Occipital lobe (tissue), 1 donor: ENCODE measurements at regions not wholly inside any gene's neighbourhood (a gene's known extent, or its start where the extent isn't known, plus 50 kb on each side); places are given as distances from the start of the nearest gene placed in this dataset.
"Not testable (repeated sequence)": the region's sequence is repeated elsewhere in the genome, so short reads cannot be mapped to it uniquely, and the experiment has no call there.

Source experiments
- DNase-seq: peaks from one replicate; lab custom pipeline; 2025; lab: John Stamatoyannopoulos, UW

- no peak for DNase-seq
These were observed 1265.0 kb downstream of the NXPH1 start for GRCh38 chr7:9698375-9698774.

GRCh38 chr7:9709216-9709615, 1264.5 kb upstream of the PHF14 start:
- DNase-seq: no peak

DNA sequence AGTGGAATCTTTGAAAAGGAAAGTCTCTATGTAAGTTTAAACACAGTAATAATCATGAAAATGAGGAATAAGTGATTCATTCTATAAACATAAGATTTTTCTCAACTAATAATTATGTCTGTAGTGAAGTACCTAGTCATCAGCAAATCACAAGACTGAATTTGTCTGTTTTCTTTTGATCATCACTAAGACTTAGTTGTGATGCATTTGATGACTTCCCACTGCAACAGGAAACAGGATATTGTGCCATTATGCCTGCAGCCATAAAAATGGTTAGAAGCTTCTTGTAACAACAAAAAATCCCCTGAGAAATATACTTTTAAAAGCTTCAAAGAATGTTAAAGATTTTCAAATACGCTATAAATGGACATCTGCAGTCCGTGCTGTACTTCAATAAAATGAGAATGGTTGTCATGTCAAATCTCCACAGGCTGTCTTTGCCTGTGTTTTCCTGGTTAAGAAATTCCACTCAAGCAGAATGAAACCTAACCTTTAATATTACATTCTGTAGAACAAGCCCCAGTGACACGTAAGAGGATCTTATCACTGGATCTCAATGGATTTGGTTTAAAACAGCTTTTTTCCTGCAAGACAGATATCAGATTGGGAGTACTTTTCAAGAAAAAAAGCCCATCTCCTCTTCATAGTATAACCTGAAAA, 1262.3 kb upstream of the PHF14 start:
- DNase-seq: no peak

GRCh38 chr7:9718071-9718661, 1255.5 kb upstream of the PHF14 start:
- no peak for DNase-seq

DNA sequence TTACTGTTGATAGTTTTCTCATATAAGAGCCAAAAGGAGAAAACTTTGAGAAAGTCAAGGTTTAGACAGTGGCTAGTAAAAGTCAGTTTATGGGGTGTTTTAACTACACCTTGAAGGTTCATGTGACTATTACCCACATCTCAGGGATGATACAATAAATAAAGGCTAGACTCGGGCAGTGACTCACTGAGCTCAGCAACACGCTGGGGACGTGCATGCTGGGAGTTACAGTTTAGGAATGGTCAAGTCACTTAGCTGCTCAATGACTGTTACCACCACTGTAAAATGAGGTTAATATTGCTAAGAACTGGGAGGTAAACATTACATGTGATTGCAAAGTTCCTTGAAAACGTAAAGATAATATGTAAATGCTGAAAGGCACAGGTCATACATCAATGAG, 1254.4 kb upstream of the PHF14 start:
- DNase-seq: no peak

GRCh38 chr7:9719721-9720120, 1254.0 kb upstream of the PHF14 start:
- no peak for DNase-seq

DNA sequence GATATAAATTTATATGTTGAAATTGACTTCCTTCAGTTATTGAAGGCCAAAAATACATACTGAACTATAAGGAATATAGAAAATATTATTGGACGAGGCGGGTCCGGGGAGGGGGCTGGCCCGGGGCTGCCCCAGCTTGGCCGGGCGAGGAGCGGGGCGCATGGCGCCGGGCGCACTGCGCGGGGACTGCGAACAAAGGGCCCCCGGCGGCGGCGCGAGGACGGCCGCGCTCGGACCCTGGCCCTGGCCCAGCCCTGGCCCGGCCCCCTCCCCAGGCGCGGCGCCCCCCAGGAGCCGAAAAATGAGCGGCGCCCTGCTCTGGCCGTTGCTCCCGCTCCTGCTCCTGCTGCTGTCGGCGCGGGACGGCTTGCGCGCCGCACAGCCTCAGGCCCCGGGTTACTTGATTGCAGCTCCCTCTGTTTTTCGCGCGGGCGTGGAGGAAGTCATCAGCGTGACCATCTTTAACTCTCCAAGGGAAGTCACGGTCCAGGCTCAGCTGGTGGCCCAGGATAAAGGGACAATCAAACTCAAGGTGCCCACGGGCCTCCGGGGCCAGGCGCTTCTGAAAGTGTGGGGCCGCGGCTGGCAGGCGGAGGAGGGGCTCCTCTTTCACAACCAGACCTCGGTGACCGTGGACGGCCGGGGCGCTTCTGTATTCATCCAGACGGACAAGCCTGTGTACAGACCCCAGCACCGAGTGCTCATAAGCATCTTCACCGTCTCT, 1247.6 kb upstream of the PHF14 start:
- DNase-seq: not testable (repeated sequence)

- DNase-seq: not testable (repeated sequence)
These were observed 1246.9 kb upstream of the PHF14 start for GRCh38 chr7:9726811-9727210.

DNA sequence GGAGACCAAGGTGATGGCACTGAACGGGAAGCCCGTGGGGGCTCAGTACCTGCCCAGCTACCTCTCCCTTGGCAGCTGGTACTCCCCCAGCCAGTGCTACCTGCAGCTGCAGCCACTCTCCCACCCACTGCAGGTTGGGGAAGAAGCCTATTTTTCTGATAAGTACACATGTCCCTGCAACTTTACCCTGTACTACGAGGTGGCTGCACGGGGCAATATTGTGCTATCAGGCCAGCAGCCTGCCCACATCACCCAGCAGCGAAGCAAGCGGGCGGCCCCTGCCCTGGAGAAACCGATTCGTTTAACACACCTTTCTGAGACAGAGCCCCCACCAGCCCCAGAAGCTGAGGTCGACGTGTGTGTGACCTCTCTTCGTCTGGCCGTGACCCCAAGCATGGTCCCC, 1246.2 kb upstream of the PHF14 start:
- DNase-seq: not testable (repeated sequence)

- not testable (repeated sequence) for DNase-seq
These were observed 1245.5 kb upstream of the PHF14 start for GRCh38 chr7:9728014-9728657.

GRCh38 chr7:9752033-9752432, 1221.6 kb upstream of the PHF14 start:
- DNase-seq: no peak

GRCh38 chr7:9761224-9761623, 1212.4 kb upstream of the PHF14 start:
- DNase-seq: no peak

DNA sequence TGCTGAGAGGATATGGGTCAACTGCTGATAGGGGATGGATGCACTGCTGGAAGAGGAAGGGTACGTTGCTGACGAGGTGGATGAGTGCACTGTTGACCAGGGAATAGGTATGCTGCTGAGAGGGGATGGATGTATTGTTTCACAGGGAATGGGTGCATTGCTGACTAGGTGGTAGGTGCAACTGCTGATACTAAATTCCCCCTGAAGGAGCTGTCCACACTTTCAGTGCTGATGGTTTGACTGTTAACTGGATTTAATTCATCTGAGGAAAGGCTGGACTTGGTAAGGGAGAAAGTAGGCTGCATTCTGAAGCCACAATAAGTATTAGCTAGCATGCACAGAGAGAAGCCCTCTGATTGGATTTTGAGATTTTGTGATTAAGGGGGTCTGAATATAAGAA, 1196.8 kb upstream of the PHF14 start:
- DNase-seq: no peak

DNA sequence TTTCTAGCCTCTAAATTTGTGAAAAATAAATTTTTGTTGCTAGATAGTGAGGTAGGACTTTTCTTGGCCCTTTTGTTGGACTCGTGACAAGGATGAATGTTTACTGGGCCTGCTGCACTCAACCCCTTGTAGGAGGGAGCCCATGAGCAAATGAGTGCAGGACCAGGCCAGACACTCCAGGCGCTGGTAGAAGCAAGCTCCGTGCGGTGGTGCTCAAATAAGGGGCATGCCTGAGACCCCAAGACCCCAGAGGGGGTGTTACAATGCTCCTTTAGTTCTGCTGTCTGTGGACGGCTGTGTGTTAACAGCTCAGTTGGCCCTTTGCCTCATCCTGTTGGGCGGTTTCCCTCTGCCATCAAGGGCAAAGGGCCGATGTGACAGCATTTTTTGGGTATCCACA, 1195.3 kb upstream of the PHF14 start:
- no peak for DNase-seq

DNA sequence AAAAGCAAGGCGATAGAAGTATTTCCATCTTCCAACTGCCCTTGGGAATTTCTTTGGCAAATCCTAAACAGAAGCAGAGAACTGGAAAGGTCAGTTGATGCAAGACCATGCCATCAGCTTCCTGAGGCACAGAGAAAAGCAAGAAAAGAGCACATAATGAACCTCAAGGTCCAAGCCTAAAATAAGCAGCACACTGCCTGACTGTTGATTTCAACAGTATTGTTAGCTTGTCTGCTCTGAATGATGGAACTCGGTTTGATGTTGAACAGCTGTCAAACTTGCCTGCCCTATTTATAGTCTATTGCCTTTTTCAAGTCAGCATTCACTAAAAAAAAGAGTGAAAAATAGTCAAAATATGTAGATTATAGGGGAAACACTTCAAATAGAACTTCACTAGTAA, 1192.0 kb upstream of the PHF14 start:
- DNase-seq: no peak

DNA sequence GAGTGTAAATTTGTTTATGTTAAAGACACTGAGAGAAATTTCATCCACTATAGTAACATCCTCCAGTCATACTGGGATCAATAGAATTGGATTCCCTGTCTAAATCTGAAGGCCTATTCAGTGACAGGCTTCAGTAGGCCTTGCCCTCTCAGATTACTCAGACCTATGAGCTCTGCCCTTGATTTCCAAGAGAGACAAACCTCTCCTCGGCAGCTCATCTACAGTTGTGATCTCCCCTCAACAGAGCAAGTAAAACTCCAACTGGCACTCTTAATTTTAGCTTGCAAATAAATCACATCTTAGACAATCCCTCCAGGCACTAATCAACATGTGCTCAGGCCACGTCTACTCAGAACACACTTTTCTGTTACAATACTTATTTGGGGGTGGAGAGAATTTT, 1191.4 kb upstream of the PHF14 start:
- no peak for DNase-seq

- DNase-seq: no peak
These were observed 1188.5 kb upstream of the PHF14 start for GRCh38 chr7:9785211-9785610.

- DNase-seq: no peak
These were observed 1177.4 kb upstream of the PHF14 start for GRCh38 chr7:9796241-9796640.

DNA sequence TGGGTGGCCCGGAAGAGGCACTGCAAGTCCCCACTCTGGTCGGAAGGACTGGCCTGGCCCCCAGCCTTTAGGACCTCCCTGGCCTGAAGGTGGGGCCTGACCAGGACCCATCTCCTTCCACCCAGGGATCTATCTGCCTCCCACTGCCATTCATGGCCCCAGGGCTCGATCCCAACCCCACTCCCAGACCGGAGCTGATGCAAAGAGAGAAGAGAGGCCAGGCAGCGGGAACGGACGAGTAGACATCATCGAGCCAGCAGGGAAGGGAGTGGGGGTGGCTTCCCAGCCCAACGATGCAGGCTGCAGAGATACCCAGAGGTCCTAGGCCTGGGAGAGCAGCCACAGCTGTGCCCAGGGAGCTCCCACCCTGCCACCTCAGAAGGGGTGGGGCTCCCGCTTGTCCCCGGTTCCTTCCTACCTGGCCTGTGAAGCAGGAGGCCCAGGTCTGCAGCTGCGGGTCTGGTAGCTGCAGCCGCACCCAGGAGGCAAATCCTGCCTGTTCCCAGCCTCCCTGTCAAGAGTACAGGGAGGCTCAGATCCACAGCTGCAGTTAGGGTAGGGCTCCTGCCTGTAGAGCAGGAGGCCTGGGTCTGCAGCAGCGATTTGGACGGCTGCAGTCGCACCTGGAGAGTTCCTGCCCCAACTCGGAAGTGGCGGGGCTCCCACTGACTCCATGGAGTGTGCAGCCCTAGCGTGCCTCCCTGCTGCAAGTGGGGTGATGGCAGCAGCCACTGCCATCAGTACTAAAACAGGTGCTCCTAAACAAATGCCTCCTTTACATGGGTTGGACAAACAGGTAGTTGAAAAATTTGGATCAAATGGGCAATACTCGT, 1151.0 kb upstream of the PHF14 start:
- no peak for DNase-seq

DNA sequence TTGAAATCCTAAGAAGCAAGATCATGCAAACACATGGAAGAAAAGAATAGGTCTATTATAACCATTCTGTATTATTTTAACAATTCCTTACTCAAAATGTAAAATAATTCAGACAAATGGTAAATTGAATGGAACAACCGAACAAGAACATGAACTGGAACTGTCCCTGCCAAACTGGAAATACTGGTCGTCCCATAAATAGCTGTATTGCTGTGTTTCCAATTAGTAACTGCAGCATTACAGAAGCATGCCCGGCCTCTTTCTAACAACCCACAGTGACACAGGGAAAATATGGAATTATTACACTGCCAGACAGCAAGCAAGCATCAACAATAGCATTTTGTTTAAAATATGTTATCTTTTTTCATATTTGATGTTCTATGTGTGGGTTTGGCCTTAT, 1138.5 kb upstream of the PHF14 start:
- DNase-seq: no peak

- no peak for DNase-seq
These were observed 1137.0 kb upstream of the PHF14 start for GRCh38 chr7:9836671-9837070.

- DNase-seq: no peak
These were observed 1131.4 kb upstream of the PHF14 start for GRCh38 chr7:9842301-9842700.
